ENCODE measurements at regions not wholly inside any gene's neighbourhood (a gene's known extent, or its start where the extent isn't known, plus 50 kb on each side); places are given as distances from the start of the nearest gene placed in this dataset.

DNA sequence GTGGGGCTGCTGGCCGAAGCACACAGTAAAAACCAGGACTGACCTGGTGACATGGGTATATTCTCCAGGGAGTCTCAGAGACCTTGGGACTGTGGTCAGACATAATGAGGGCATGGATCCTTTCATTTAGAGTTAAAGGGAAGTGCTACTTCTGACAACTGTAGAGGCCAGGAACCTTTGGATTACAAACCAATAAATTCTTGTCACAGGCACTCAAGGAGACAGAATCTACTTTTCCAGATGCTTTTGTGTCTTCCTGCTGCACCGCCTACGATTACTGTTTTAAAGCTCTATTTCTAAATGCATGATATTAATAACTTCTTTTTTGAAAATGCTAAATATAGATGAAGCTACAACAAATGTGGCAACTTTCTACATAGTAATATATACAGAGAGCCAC is 106.5 kb upstream of the LPAR1 start:
- Mint-ChIP-seq H3K9me3 (ENCODE audit: unreplicated experiment) (no peaks in the 10 kb centered on the region), H3K27me3 (ENCODE audit: unreplicated experiment) (no peaks in the 10 kb centered on the region), H3K4me3 (ENCODE audit: unreplicated experiment) (no peak overlapping the region), H3K27ac (ENCODE audit: unreplicated experiment) (no peak overlapping the region), H3K36me3 (ENCODE audit: unreplicated experiment) (no peaks in the 10 kb centered on the region), H3K4me1 (ENCODE audit: low read depth, unreplicated experiment) (peaks cover 3% of the 10 kb centered on the region)
- no peak for DNase-seq
- TF ChIP-seq, protein P1, sequence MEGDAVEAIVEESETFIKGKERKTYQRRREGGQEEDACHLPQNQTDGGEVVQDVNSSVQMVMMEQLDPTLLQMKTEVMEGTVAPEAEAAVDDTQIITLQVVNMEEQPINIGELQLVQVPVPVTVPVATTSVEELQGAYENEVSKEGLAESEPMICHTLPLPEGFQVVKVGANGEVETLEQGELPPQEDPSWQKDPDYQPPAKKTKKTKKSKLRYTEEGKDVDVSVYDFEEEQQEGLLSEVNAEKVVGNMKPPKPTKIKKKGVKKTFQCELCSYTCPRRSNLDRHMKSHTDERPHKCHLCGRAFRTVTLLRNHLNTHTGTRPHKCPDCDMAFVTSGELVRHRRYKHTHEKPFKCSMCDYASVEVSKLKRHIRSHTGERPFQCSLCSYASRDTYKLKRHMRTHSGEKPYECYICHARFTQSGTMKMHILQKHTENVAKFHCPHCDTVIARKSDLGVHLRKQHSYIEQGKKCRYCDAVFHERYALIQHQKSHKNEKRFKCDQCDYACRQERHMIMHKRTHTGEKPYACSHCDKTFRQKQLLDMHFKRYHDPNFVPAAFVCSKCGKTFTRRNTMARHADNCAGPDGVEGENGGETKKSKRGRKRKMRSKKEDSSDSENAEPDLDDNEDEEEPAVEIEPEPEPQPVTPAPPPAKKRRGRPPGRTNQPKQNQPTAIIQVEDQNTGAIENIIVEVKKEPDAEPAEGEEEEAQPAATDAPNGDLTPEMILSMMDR (IDR thresholded peaks at IDR 0.05; ENCODE audit: partially characterized antibody, unreplicated experiment) = no peak

DNA sequence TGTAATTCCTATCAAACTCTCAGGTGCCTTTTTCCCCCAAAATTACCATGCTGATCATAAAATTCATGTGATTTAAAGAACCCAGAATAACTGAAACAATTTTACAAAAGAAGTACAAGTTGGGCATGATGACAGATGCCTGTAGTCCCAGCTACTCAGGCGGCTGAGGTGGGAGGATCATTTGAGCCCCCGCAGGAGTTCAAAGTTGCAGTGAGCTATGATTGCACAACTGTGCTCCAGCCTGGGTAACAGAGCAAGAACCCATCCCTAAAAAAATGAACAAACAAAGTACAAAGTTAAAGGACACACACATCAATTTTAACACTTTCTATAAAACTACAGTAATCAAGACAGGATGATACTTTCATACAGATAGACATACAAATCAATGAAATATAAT is 97.9 kb upstream of the LPAR1 start:
- Mint-ChIP-seq H3K4me1 (ENCODE audit: low read depth, unreplicated experiment) (no peaks in the 10 kb centered on the region), H3K27ac (ENCODE audit: unreplicated experiment) (no peak overlapping the region), H3K4me3 (ENCODE audit: unreplicated experiment) (no peak overlapping the region), H3K27me3 (ENCODE audit: unreplicated experiment) (no peaks in the 10 kb centered on the region), H3K36me3 (ENCODE audit: unreplicated experiment) (peaks cover 4% of the 10 kb centered on the region), H3K9me3 (ENCODE audit: unreplicated experiment) (no peaks in the 10 kb centered on the region)
- TF ChIP-seq, protein P1 (IDR thresholded peaks at IDR 0.05; ENCODE audit: partially characterized antibody, unreplicated experiment) = no peak
- DNase-seq = no peak

DNA sequence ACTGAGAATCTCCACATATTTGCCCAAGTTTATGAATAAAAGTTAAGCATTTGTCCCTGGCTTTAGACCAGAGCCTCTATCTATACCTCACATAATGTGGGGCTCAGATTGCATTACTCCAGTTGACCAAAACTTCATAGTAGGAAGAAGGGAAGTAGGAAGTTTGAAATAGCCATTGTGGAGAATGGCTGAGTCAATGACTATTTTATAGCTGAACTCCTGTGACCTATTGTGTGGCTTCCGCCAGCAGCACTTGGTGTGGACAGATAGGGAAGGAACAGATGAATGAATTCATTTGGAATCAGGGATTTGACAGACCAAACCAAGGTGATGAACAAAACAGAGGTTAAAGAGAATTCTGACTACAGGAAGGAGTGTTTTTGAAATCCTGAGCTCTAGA is 92.9 kb upstream of the LPAR1 start:
- no peak for DNase-seq
- H3K27me3 Mint-ChIP-seq (ENCODE audit: unreplicated experiment) = no peaks in the 10 kb centered on the region
- H3K36me3 Mint-ChIP-seq (ENCODE audit: unreplicated experiment) = peaks cover 4% of the 10 kb centered on the region
- no peaks in the 10 kb centered on the region for H3K4me1 Mint-ChIP-seq (ENCODE audit: low read depth, unreplicated experiment)
- TF ChIP-seq, protein P1 (IDR thresholded peaks at IDR 0.05; ENCODE audit: partially characterized antibody, unreplicated experiment) = no peak
- H3K9me3 Mint-ChIP-seq (ENCODE audit: unreplicated experiment) = no peaks in the 10 kb centered on the region
- H3K4me3 Mint-ChIP-seq (ENCODE audit: unreplicated experiment) = no peak overlapping the region
- no peak overlapping the region for H3K27ac Mint-ChIP-seq (ENCODE audit: unreplicated experiment)

DNA sequence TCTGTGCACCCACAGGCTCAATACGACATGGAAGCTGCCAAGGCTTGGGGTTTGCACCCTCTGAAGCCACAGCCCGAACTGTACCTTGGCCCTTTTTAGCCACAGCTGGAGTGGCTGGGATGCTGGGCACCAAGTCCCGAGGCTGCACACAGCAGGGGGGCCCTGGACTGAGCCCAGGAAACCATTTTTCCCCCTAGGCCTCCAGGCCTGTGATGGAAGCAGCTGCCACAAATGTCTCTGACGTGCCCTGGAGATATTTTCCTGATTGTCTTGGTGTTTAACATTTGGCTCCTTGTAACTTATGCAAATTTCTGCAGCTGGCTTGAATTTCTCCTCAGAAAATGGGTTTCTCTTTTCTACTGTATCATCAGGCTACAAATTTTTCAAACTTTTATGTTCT is 82.3 kb upstream of the LPAR1 start:
- H3K27ac Mint-ChIP-seq (ENCODE audit: unreplicated experiment) = no peak overlapping the region
- no peaks in the 10 kb centered on the region for H3K4me1 Mint-ChIP-seq (ENCODE audit: low read depth, unreplicated experiment)
- peaks cover 4% of the 10 kb centered on the region for H3K9me3 Mint-ChIP-seq (ENCODE audit: unreplicated experiment)
- no peaks in the 10 kb centered on the region for H3K27me3 Mint-ChIP-seq (ENCODE audit: unreplicated experiment)
- H3K4me3 Mint-ChIP-seq (ENCODE audit: unreplicated experiment) = no peak overlapping the region
- no peak for DNase-seq
- peaks cover 8% of the 10 kb centered on the region for H3K36me3 Mint-ChIP-seq (ENCODE audit: unreplicated experiment)
- TF ChIP-seq, protein P1 (IDR thresholded peaks at IDR 0.05; ENCODE audit: partially characterized antibody, unreplicated experiment) = no peak

DNA sequence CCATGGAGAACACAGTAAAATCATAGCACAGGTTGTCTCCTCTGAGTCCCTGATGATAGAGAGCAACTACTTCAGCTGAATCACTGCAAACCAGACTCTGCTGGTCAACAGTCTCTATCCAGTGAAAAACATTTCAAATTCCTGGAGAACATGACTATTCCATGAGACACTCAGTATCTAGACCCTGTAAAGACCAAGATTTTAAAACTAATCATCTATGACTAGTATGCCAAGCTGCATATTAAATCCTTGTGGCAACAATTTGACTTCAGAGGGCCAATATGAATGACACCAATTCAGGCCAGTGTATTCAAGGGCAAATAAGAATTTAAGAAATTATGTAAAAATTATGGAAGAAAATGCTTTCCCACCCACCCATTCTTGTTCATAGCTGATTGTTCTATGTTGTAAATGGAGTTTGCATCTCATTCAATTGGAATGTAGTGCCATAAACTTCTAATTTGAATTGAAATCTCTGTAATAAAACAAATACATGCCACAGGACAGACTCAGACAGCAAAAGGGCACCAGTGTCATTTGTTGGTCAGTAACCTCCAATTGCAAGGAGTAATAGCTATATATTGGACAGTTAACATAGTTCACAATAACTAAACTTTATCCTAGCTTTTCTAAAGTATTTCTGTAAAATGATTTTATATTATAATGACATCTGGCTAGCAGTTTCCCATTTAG is 80.1 kb upstream of the LPAR1 start:
- TF ChIP-seq, protein P1 (IDR thresholded peaks at IDR 0.05; ENCODE audit: partially characterized antibody, unreplicated experiment) = no peak
- no peak overlapping the region for H3K27ac Mint-ChIP-seq (ENCODE audit: unreplicated experiment)
- no peak for DNase-seq
- H3K4me3 Mint-ChIP-seq (ENCODE audit: unreplicated experiment) = no peak overlapping the region
- H3K4me1 Mint-ChIP-seq (ENCODE audit: low read depth, unreplicated experiment) = no peaks in the 10 kb centered on the region
- H3K27me3 Mint-ChIP-seq (ENCODE audit: unreplicated experiment) = no peaks in the 10 kb centered on the region
- H3K36me3 Mint-ChIP-seq (ENCODE audit: unreplicated experiment) = peaks cover 8% of the 10 kb centered on the region
- H3K9me3 Mint-ChIP-seq (ENCODE audit: unreplicated experiment) = peaks cover 4% of the 10 kb centered on the region
